ENCODE measurements at regions not wholly inside any gene's neighbourhood (a gene's known extent, or its start where the extent isn't known, plus 50 kb on each side); places are given as distances from the start of the nearest gene placed in this dataset.

- no peak overlapping the region for H3K4me3 Mint-ChIP-seq (ENCODE audit: unreplicated experiment)
Measured at GRCh38 chr9:759983-760736, 81.3 kb upstream of the DMRT1 start.

DNA sequence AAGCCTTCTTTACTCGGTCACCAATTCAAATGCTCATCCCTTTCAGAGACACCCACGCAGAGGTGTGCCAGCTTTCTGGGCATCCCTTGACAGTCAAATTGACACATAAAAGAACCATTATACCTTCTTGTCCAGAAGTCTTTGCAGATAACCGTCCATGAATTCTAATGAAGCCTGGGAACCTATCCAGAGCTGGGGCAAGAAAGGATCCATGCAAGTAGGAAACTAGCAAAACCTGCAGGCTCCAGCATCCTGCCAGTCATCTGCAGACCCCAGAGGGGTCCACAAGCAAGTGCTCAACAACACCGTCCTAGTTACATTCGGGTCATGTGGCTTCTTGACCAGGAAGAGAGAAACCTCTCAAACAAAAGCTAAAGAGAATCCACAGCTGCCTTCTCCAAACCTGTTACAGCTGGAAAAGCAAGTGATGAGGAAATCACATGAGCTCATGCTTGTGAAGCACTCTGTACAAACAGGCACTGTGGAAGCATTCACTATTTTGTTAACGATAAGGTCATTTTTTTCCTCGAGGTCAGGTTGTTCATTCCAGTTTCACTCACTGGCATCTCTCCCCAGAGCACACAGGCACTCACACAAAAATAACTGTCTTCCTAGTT lies 80.2 kb upstream of the DMRT1 start:
- peaks cover 38% of the 10 kb centered on the region for H3K27me3 Mint-ChIP-seq (ENCODE audit: unreplicated experiment)
- no peak for DNase-seq (ENCODE audit: extremely low spot score, unreplicated experiment)
- TF ChIP-seq, protein P1, sequence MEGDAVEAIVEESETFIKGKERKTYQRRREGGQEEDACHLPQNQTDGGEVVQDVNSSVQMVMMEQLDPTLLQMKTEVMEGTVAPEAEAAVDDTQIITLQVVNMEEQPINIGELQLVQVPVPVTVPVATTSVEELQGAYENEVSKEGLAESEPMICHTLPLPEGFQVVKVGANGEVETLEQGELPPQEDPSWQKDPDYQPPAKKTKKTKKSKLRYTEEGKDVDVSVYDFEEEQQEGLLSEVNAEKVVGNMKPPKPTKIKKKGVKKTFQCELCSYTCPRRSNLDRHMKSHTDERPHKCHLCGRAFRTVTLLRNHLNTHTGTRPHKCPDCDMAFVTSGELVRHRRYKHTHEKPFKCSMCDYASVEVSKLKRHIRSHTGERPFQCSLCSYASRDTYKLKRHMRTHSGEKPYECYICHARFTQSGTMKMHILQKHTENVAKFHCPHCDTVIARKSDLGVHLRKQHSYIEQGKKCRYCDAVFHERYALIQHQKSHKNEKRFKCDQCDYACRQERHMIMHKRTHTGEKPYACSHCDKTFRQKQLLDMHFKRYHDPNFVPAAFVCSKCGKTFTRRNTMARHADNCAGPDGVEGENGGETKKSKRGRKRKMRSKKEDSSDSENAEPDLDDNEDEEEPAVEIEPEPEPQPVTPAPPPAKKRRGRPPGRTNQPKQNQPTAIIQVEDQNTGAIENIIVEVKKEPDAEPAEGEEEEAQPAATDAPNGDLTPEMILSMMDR (IDR thresholded peaks at IDR 0.05), result no peak
- H3K4me3 Mint-ChIP-seq (ENCODE audit: unreplicated experiment), result no peak overlapping the region
- H3K9me3 Mint-ChIP-seq (ENCODE audit: unreplicated experiment), result no peaks in the 10 kb centered on the region
- no peak overlapping the region for H3K27ac Mint-ChIP-seq (ENCODE audit: unreplicated experiment)
- H3K4me1 Mint-ChIP-seq (ENCODE audit: unreplicated experiment), result peaks cover 4% of the 10 kb centered on the region
- H3K36me3 Mint-ChIP-seq (ENCODE audit: unreplicated experiment), result no peaks in the 10 kb centered on the region

More at GRCh38 chr9:759983-760736, 81.3 kb upstream of the DMRT1 start:
- H3K9me3 Mint-ChIP-seq (ENCODE audit: unreplicated experiment), result no peaks in the 10 kb centered on the region
- no peaks in the 10 kb centered on the region for H3K36me3 Mint-ChIP-seq (ENCODE audit: unreplicated experiment)
- peaks cover 29% of the 10 kb centered on the region for H3K27me3 Mint-ChIP-seq (ENCODE audit: unreplicated experiment)
- DNase-seq (ENCODE audit: extremely low spot score, unreplicated experiment), result no peak
- H3K4me1 Mint-ChIP-seq (ENCODE audit: unreplicated experiment), result peaks cover 9% of the 10 kb centered on the region
- no peak overlapping the region for H3K27ac Mint-ChIP-seq (ENCODE audit: unreplicated experiment)
- TF ChIP-seq, protein P1 (IDR thresholded peaks at IDR 0.05), result no peak

GRCh38 chr9:761793-762560 lies 79.5 kb upstream of the DMRT1 start:
- Mint-ChIP-seq H3K27ac (ENCODE audit: unreplicated experiment) (no peak overlapping the region), H3K4me3 (ENCODE audit: unreplicated experiment) (no peak overlapping the region), H3K27me3 (ENCODE audit: unreplicated experiment) (peaks cover 38% of the 10 kb centered on the region), H3K4me1 (ENCODE audit: unreplicated experiment) (peaks cover 4% of the 10 kb centered on the region), H3K36me3 (ENCODE audit: unreplicated experiment) (no peaks in the 10 kb centered on the region), H3K9me3 (ENCODE audit: unreplicated experiment) (no peaks in the 10 kb centered on the region)
- DNase-seq (ENCODE audit: extremely low spot score, unreplicated experiment), result no peak
- TF ChIP-seq, protein P1 (IDR thresholded peaks at IDR 0.05), result no peak

GRCh38 chr9:763692-764091 lies 77.8 kb upstream of the DMRT1 start:
- peak overlapping the region; percentile 36 for H3K4me3 Mint-ChIP-seq (ENCODE audit: unreplicated experiment)
- peaks cover 42% of the 10 kb centered on the region for H3K27me3 Mint-ChIP-seq (ENCODE audit: unreplicated experiment)
- TF ChIP-seq, protein P1 (IDR thresholded peaks at IDR 0.05), result no peak
- no peak for DNase-seq (ENCODE audit: extremely low spot score, unreplicated experiment)
- H3K9me3 Mint-ChIP-seq (ENCODE audit: unreplicated experiment), result no peaks in the 10 kb centered on the region
- no peak overlapping the region for H3K27ac Mint-ChIP-seq (ENCODE audit: unreplicated experiment)
- H3K36me3 Mint-ChIP-seq (ENCODE audit: unreplicated experiment), result no peaks in the 10 kb centered on the region
- H3K4me1 Mint-ChIP-seq (ENCODE audit: unreplicated experiment), result peaks cover 4% of the 10 kb centered on the region

DNA sequence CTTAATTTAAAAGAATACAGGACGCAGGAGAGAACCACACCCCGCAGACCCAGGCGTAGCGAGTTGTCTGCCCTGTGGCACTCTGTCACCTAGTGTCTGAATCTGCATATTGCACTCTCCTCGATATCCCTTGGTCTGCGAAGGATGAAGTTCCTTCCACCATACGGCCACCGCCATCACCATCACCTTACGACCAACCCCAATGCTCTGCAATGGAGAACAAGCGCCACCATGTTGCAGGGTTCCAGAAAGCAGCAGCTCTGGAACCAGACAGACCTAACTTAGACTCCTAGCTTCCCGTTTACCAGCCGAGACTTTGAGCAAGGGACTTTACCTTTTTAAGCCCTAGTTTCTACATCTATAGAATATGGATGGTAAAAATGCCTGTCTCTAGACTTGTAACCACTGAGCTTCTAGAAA lies 77.4 kb upstream of the DMRT1 start:
- Mint-ChIP-seq H3K9me3 (ENCODE audit: unreplicated experiment) (peaks cover under 1% of the 10 kb centered on the region), H3K4me3 (ENCODE audit: unreplicated experiment) (peak overlapping the region; percentile 36), H3K4me1 (ENCODE audit: unreplicated experiment) (peaks cover 4% of the 10 kb centered on the region), H3K27ac (ENCODE audit: unreplicated experiment) (no peak overlapping the region), H3K27me3 (ENCODE audit: unreplicated experiment) (peaks cover 46% of the 10 kb centered on the region), H3K36me3 (ENCODE audit: unreplicated experiment) (no peaks in the 10 kb centered on the region)
- TF ChIP-seq, protein P1 (IDR thresholded peaks at IDR 0.05), result peak; percentile 91
- peak; percentile 85 for DNase-seq (ENCODE audit: extremely low spot score, unreplicated experiment)

Measured in osteocyte (in vitro differentiated cells).